ENCODE measurements at regions not wholly inside any gene's neighbourhood (a gene's known extent, or its start where the extent isn't known, plus 50 kb on each side); places are given as distances from the start of the nearest gene placed in this dataset.

DNA sequence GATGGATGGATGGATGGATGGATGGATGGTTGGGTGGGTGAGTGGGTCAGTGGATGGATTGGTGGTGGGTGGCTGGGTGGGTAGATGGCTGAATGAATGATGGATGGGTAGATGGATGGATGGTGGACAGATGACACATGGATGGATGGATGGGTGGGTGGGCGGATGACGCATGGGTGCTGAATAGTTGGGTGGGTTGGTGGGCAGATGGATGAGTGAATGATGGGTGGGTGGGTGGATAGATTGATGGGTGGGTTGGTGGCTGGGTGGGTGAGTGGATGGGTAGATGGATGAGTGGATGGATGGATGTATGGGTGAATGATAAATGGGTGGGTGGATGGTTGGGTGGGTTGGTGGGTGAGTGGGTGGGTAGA lies 69.9 kb upstream of the NKX1-1 start:
- H4K20me1 ChIP-seq (ENCODE audit: control insufficient read depth, insufficient read depth, low read length, poor library complexity, severe bottlenecking), result no peaks in the 10 kb centered on the region
- POLR2A ChIA-PET, result no interaction called here
- CTCF ChIA-PET, result no interaction called here
- no peaks in the 10 kb centered on the region for H3K4me1 Mint-ChIP-seq
- no peaks in the 10 kb centered on the region for H3K79me2 ChIP-seq (ENCODE audit: control insufficient read depth, insufficient read depth, low read length)
- ATAC-seq (ENCODE audit: low read depth) (no peak), DNase-seq (no peak)
- TF ChIP-seq CTCF (IDR thresholded peaks at IDR 0.05) (no peak), EZH2 (IDR thresholded peaks at IDR 0.05; ENCODE audit: borderline replicate concordance, insufficient read depth, low read depth, low read length, poor library complexity, severe bottlenecking) (no peak)
- H3K4me2 ChIP-seq (replicated peaks; ENCODE audit: low read depth, low read length, poor library complexity, severe bottlenecking), result no peak overlapping the region
- 100% methylated on average over 2 of the region's 2 CpGs for WGBS (ENCODE audit: insufficient coverage)
- H2AFZ ChIP-seq (ENCODE audit: insufficient read depth, low read depth, low read length, poor library complexity, severe bottlenecking), result no peak overlapping the region
- H3K4me1 ChIP-seq (ENCODE audit: control insufficient read depth in 2 of 2, insufficient read depth in 2 of 2, low read length in 2 of 2), result no peaks in the 10 kb centered on the region
- H3K9ac ChIP-seq (ENCODE audit: low read length), result no peak overlapping the region
- H3K4me3 ChIP-seq (ENCODE audit: control extremely low read depth in 1 of 5, extremely low read depth in 1 of 5, insufficient read depth in 1 of 5, low read depth in 2 of 5, low read length in 4 of 5), result no peak overlapping the region
- H3K4me3 Mint-ChIP-seq, result no peak overlapping the region
- peaks cover 0 to 23% (median 2%) of the 10 kb centered on the region in 4 experiments for H3K27me3 ChIP-seq (replicated peaks in 1 of 4; ENCODE audit: control extremely low read depth in 1 of 4, control insufficient read depth in 3 of 4, insufficient read depth in 4 of 4, low read length in 3 of 4)
- intact Hi-C loops (cut with micrococcal nuclease), result no loop called here
- H3K27ac ChIP-seq (ENCODE audit: low read length in 2 of 2), result no peak overlapping the region
- H3K36me3 ChIP-seq (replicated peaks in 1 of 2; ENCODE audit: control extremely low read depth in 1 of 2, control insufficient read depth in 1 of 2, extremely low read depth in 1 of 2, insufficient read depth in 2 of 2, low read length in 1 of 2), result no peaks in the 10 kb centered on the region
- H3K27me3 Mint-ChIP-seq, result peaks cover 10% of the 10 kb centered on the region
- H3K27ac Mint-ChIP-seq, result no peak overlapping the region
- peaks cover 9% of the 10 kb centered on the region for H3K9me3 Mint-ChIP-seq (ENCODE audit: insufficient read depth)
- H3K9me3 ChIP-seq (ENCODE audit: control extremely low read depth in 1 of 3, control insufficient read depth in 2 of 3, insufficient read depth in 1 of 3, low read length in 2 of 3), result peaks cover 0 to 36% (median 10%) of the 10 kb centered on the region in 3 donors

DNA sequence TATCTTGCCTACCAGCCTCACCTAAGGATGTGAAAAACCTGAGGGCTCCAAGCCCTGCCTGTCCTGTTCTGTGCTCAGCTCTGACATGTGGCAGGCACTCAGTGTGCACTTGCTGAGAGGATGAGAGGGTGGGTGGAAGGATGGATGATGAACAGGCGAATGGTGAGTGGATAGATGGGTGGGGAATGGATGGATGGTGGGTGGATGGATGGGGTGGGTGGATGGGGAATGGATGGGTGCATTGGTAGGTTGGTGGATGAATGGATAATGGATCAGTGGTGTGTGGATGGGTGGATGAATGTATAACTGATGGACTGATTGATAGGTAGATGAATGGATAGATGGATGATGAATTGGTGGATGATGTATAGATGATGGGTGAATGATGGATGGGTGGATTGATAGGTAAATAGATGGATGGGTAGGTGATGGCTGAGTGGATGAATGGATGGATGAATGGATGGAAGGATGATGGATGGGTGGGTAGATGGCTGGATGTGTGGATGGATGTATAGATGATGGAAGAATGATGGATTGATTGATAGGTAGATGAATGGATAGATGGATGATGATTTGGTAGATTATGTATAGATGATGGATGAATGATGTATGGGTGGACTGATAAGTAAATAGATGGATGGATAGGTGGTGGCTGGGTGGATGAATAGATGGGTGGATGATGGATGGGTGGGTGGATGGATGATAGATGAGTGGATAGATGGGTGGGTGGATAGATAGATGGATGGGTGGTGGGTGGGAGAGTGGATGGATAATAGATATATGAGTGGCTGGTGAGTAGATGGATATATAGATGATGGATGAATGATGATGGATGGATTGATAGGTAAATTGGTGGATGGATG lies 69.3 kb upstream of the NKX1-1 start:
- Histone ChIP-seq H3K9me3 (ENCODE audit: control extremely low read depth in 1 of 3, control insufficient read depth in 2 of 3, insufficient read depth in 1 of 3, low read length in 2 of 3) (peaks cover 0 to 32% (median 7%) of the 10 kb centered on the region in 3 donors), H3K36me3 (replicated peaks in 1 of 2; ENCODE audit: control extremely low read depth in 1 of 2, control insufficient read depth in 1 of 2, extremely low read depth in 1 of 2, insufficient read depth in 2 of 2, low read length in 1 of 2) (no peaks in the 10 kb centered on the region), H3K4me1 (ENCODE audit: control insufficient read depth in 2 of 2, insufficient read depth in 2 of 2, low read length in 2 of 2) (no peaks in the 10 kb centered on the region), H3K4me3 (ENCODE audit: control extremely low read depth in 1 of 5, extremely low read depth in 1 of 5, insufficient read depth in 1 of 5, low read depth in 2 of 5, low read length in 4 of 5) (no peak overlapping the region), H3K9ac (ENCODE audit: low read length) (no peak overlapping the region), H3K4me2 (replicated peaks; ENCODE audit: low read depth, low read length, poor library complexity, severe bottlenecking) (no peak overlapping the region), H3K27me3 (replicated peaks in 1 of 4; ENCODE audit: control extremely low read depth in 1 of 4, control insufficient read depth in 3 of 4, insufficient read depth in 4 of 4, low read length in 3 of 4) (peaks cover 0 to 28% (median 2%) of the 10 kb centered on the region in 4 experiments), H3K27ac (ENCODE audit: low read length in 2 of 2) (no peak overlapping the region), H2AFZ (ENCODE audit: insufficient read depth, low read depth, low read length, poor library complexity, severe bottlenecking) (no peak overlapping the region), H4K20me1 (ENCODE audit: control insufficient read depth, insufficient read depth, low read length, poor library complexity, severe bottlenecking) (no peaks in the 10 kb centered on the region), H3K79me2 (ENCODE audit: control insufficient read depth, insufficient read depth, low read length) (no peaks in the 10 kb centered on the region)
- H3K4me1 Mint-ChIP-seq, result no peaks in the 10 kb centered on the region
- H3K27ac Mint-ChIP-seq, result no peak overlapping the region
- 82% methylated on average over 1 of the region's 1 CpG for WGBS (ENCODE audit: insufficient coverage)
- ATAC-seq (ENCODE audit: low read depth), result no peak
- POLR2A ChIA-PET, result no interaction called here
- no peak for DNase-seq
- H3K4me3 Mint-ChIP-seq, result no peak overlapping the region
- H3K9me3 Mint-ChIP-seq (ENCODE audit: insufficient read depth), result peaks cover 4% of the 10 kb centered on the region
- CTCF ChIA-PET, result no interaction called here
- intact Hi-C loops (cut with micrococcal nuclease), result no loop called here
- H3K27me3 Mint-ChIP-seq, result peaks cover 10% of the 10 kb centered on the region
- TF ChIP-seq CTCF (IDR thresholded peaks at IDR 0.05) (no peak), EZH2 (IDR thresholded peaks at IDR 0.05; ENCODE audit: borderline replicate concordance, insufficient read depth, low read depth, low read length, poor library complexity, severe bottlenecking) (no peak)
